ENCODE measurements at regions not wholly inside any gene's neighbourhood (a gene's known extent, or its start where the extent isn't known, plus 50 kb on each side); places are given as distances from the start of the nearest gene placed in this dataset.

DNA sequence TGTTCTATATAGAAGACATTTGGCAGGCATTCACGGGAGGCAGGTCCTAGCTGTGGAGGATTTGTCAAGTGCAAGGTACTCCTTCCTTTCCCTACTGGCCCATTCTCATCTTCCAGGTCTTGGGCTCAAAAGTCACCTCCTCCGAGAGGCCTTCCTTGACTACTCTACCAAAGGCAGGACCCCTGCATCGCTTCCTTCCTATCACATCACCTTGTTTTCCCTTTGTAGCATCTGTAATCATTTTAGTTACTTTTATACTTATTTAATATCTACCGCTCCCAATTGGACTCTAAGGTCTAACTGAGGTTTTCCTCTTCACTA, 296.8 kb upstream of the KAZN start:
- no peaks in the 10 kb centered on the region for H3K27me3 Mint-ChIP-seq (ENCODE audit: low read depth)
- H3K4me1 Mint-ChIP-seq (ENCODE audit: low read depth): no peaks in the 10 kb centered on the region
- TF ChIP-seq, protein P1, sequence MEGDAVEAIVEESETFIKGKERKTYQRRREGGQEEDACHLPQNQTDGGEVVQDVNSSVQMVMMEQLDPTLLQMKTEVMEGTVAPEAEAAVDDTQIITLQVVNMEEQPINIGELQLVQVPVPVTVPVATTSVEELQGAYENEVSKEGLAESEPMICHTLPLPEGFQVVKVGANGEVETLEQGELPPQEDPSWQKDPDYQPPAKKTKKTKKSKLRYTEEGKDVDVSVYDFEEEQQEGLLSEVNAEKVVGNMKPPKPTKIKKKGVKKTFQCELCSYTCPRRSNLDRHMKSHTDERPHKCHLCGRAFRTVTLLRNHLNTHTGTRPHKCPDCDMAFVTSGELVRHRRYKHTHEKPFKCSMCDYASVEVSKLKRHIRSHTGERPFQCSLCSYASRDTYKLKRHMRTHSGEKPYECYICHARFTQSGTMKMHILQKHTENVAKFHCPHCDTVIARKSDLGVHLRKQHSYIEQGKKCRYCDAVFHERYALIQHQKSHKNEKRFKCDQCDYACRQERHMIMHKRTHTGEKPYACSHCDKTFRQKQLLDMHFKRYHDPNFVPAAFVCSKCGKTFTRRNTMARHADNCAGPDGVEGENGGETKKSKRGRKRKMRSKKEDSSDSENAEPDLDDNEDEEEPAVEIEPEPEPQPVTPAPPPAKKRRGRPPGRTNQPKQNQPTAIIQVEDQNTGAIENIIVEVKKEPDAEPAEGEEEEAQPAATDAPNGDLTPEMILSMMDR (IDR thresholded peaks at IDR 0.05): no peak
- H3K27ac Mint-ChIP-seq (ENCODE audit: unreplicated experiment): no peak overlapping the region
- no peak overlapping the region for H3K4me3 Mint-ChIP-seq (ENCODE audit: unreplicated experiment)
- peaks cover 4% of the 10 kb centered on the region for H3K9me3 Mint-ChIP-seq (ENCODE audit: low read depth)
- H3K36me3 Mint-ChIP-seq (ENCODE audit: low read depth): no peaks in the 10 kb centered on the region
- DNase-seq (ENCODE audit: low spot score): no peak

DNA sequence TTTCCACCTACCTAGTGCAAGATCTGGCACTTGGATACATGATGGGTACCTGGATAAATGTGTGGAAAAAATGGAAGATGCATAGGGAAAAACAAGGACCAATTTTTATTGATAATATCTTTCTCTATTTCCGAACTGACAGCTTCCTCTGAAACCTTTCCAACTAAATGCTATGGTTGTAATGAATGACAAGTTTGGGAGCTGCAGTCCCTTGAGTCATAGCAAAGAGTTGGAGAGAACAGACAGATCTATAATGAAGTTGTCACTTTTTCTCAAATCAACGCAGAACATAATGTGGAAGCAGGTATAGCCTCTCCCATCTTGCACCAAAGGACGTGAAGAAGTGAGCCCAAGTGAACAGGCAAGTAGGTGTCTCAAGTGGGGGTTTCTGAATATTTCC, 296.5 kb upstream of the KAZN start:
- TF ChIP-seq, protein P1 (IDR thresholded peaks at IDR 0.05): no peak
- no peak for DNase-seq (ENCODE audit: low spot score)
- no peaks in the 10 kb centered on the region for H3K27me3 Mint-ChIP-seq (ENCODE audit: low read depth)
- H3K9me3 Mint-ChIP-seq (ENCODE audit: low read depth): peaks cover 4% of the 10 kb centered on the region
- H3K36me3 Mint-ChIP-seq (ENCODE audit: low read depth): no peaks in the 10 kb centered on the region
- H3K27ac Mint-ChIP-seq (ENCODE audit: unreplicated experiment): no peak overlapping the region
- no peaks in the 10 kb centered on the region for H3K4me1 Mint-ChIP-seq (ENCODE audit: low read depth)
- no peak overlapping the region for H3K4me3 Mint-ChIP-seq (ENCODE audit: unreplicated experiment)

DNA sequence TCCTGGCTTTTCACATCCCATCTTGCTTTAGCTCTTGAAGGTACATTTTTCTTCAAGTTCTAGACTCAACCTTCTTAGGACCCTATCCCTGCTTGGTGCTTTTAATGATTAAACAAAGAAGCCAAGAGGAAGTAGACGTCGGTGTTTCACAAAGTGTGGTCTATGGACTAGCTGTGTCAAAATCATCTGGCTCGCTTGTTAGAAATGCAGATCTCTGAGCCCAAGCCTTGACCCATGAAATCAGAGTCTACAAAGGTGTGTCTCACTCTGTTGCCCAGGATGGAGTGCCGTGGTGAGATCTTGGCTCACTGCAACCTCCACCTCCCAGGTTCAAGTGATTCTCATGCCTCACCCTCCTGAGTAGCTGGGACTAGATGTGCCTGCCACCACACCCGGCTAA, 295.5 kb upstream of the KAZN start:
- Mint-ChIP-seq H3K36me3 (ENCODE audit: low read depth) (no peaks in the 10 kb centered on the region), H3K27me3 (ENCODE audit: low read depth) (no peaks in the 10 kb centered on the region), H3K4me1 (ENCODE audit: low read depth) (no peaks in the 10 kb centered on the region), H3K9me3 (ENCODE audit: low read depth) (peaks cover 4% of the 10 kb centered on the region), H3K4me3 (ENCODE audit: unreplicated experiment) (no peak overlapping the region), H3K27ac (ENCODE audit: unreplicated experiment) (no peak overlapping the region)
- no peak for DNase-seq (ENCODE audit: low spot score)
- TF ChIP-seq, protein P1 (IDR thresholded peaks at IDR 0.05): no peak

DNA sequence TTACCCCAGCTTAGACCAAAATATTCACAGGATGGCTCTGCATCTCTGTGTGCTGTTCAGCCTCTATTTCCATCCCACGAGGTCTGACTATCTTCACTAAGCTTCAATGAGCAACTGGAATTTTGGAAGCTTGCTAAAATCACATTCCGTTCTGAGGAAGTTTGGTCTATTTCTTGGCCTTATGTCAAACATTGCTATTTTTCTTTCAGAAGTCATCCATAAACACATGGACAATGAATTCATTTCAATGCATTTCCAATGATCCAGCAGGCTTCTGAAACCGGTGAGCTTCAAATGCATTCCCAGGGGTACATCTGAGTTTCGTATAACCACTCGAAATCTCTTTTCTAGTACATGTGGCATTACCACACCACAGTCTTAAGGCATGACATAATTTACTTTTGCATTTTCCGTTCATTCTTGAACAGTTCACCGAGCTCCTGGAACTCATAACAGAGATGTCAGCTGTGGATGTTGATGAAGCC, 294.1 kb upstream of the KAZN start:
- Mint-ChIP-seq H3K36me3 (ENCODE audit: low read depth) (no peaks in the 10 kb centered on the region), H3K9me3 (ENCODE audit: low read depth) (peaks cover 4% of the 10 kb centered on the region), H3K27ac (ENCODE audit: unreplicated experiment) (no peak overlapping the region), H3K4me3 (ENCODE audit: unreplicated experiment) (no peak overlapping the region), H3K4me1 (ENCODE audit: low read depth) (no peaks in the 10 kb centered on the region), H3K27me3 (ENCODE audit: low read depth) (no peaks in the 10 kb centered on the region)
- DNase-seq (ENCODE audit: low spot score): no peak
- TF ChIP-seq, protein P1 (IDR thresholded peaks at IDR 0.05): no peak

DNA sequence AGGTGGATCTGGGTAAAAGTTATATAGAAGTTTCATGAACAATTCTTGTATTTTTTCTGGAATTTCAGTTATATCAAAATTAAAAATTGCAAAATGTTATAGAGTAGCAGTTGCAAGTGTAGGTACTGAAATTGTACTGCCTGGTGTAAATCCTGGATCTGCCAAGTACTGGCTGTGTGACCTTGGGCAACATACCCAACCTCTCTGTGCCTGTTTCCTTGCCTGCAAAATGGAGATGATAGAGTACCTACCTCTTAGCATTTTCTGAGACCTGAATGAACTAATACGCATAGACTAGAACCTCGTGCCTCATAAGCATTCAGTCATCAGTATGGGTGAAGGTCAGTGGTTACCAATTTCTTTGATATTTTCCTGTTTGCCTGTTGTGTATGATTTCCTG, 290.0 kb upstream of the KAZN start:
- Mint-ChIP-seq H3K9me3 (ENCODE audit: low read depth) (peaks cover 15% of the 10 kb centered on the region), H3K27me3 (ENCODE audit: low read depth) (no peaks in the 10 kb centered on the region), H3K36me3 (ENCODE audit: low read depth) (no peaks in the 10 kb centered on the region), H3K27ac (ENCODE audit: unreplicated experiment) (no peak overlapping the region), H3K4me3 (ENCODE audit: unreplicated experiment) (no peak overlapping the region), H3K4me1 (ENCODE audit: low read depth) (no peaks in the 10 kb centered on the region)
- TF ChIP-seq, protein P1 (IDR thresholded peaks at IDR 0.05): no peak
- DNase-seq (ENCODE audit: low spot score): no peak

Measured in chondrocyte (in vitro differentiated cells).